ENCODE measurements at regions not wholly inside any gene's neighbourhood (a gene's known extent, or its start where the extent isn't known, plus 50 kb on each side); places are given as distances from the start of the nearest gene placed in this dataset.

DNA sequence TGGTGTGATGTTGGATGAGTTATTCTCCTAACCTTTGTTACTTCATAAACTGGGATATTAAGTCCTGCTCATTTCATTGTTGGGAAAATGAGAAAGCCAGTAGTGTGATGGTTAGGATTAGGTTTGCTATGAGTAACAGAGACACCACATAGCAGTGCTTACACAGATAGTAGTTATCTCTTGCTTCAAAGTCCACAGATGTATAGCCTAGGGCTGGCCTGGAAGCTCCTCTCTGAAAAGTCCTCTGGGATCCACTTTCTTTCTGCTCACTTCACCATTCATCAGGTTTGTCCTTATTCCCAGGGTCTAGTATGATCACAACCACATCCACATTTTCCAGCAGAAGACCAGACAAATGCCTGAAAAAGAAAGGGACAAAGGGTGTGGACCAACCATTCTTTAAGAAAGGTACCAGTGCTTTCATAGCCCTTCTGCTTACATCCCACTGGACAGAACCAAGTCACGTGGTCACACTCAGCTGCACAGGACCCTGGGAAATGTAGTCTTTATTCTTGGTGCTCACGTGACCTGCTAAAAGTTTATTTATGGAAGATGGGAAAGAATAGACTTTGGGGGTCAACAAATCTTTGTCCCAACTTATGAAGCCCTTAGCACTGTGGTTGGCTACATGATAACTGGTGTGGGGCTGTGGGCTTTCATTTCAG lies 108.9 kb downstream of the INSIG2 start:
- TF ChIP-seq, protein P1, sequence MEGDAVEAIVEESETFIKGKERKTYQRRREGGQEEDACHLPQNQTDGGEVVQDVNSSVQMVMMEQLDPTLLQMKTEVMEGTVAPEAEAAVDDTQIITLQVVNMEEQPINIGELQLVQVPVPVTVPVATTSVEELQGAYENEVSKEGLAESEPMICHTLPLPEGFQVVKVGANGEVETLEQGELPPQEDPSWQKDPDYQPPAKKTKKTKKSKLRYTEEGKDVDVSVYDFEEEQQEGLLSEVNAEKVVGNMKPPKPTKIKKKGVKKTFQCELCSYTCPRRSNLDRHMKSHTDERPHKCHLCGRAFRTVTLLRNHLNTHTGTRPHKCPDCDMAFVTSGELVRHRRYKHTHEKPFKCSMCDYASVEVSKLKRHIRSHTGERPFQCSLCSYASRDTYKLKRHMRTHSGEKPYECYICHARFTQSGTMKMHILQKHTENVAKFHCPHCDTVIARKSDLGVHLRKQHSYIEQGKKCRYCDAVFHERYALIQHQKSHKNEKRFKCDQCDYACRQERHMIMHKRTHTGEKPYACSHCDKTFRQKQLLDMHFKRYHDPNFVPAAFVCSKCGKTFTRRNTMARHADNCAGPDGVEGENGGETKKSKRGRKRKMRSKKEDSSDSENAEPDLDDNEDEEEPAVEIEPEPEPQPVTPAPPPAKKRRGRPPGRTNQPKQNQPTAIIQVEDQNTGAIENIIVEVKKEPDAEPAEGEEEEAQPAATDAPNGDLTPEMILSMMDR (IDR thresholded peaks at IDR 0.05), result no peak
- no peak for TF ChIP-seq EZH2 (IDR thresholded peaks at IDR 0.05)

All from neural progenitor cell (in vitro differentiated cells).